ENCODE measurements at regions not wholly inside any gene's neighbourhood (a gene's known extent, or its start where the extent isn't known, plus 50 kb on each side); places are given as distances from the start of the nearest gene placed in this dataset.
"Not testable (repeated sequence)": the region's sequence is repeated elsewhere in the genome, so short reads cannot be mapped to it uniquely, and the experiment has no call there.

GRCh38 chr9:106731910-106732309, 131.1 kb upstream of the ZNF462 start:
- no peak for DNase-seq

GRCh38 chr9:106733828-106734380, 129.1 kb upstream of the ZNF462 start:
- no peak for DNase-seq

GRCh38 chr9:106737516-106737915, 125.5 kb upstream of the ZNF462 start:
- no peak for DNase-seq

GRCh38 chr9:106738109-106738508, 124.9 kb upstream of the ZNF462 start:
- no peak for DNase-seq

GRCh38 chr9:106745457-106745856, 117.5 kb upstream of the ZNF462 start:
- no peak for DNase-seq

- no peak for DNase-seq
Measured at GRCh38 chr9:106745876-106746275, 117.1 kb upstream of the ZNF462 start.

GRCh38 chr9:106751681-106752080, 111.3 kb upstream of the ZNF462 start:
- DNase-seq, result no peak

- no peak for DNase-seq
Measured at GRCh38 chr9:106752581-106752980, 110.4 kb upstream of the ZNF462 start.

GRCh38 chr9:106753155-106753671, 109.8 kb upstream of the ZNF462 start:
- no peak for DNase-seq

- DNase-seq, result no peak
Measured at GRCh38 chr9:106755736-106756135, 107.2 kb upstream of the ZNF462 start.

- no peak for DNase-seq
Measured at GRCh38 chr9:106757514-106757913, 105.5 kb upstream of the ZNF462 start.

- no peak for DNase-seq
Measured at GRCh38 chr9:106758911-106759310, 104.1 kb upstream of the ZNF462 start.

GRCh38 chr9:106761493-106761892, 101.5 kb upstream of the ZNF462 start:
- DNase-seq, result no peak

- no peak for DNase-seq
Measured at GRCh38 chr9:106766616-106767015, 96.3 kb upstream of the ZNF462 start.

- DNase-seq, result no peak
Measured at GRCh38 chr9:106769331-106769730, 93.6 kb upstream of the ZNF462 start.

- DNase-seq, result no peak
Measured at GRCh38 chr9:106771608-106772007, 91.4 kb upstream of the ZNF462 start.

- no peak for DNase-seq
Measured at GRCh38 chr9:106772523-106773290, 90.3 kb upstream of the ZNF462 start.

- DNase-seq, result no peak
Measured at GRCh38 chr9:106773750-106774149, 89.2 kb upstream of the ZNF462 start.

GRCh38 chr9:106775960-106776359, 87.0 kb upstream of the ZNF462 start:
- no peak for DNase-seq

- DNase-seq, result no peak
Measured at GRCh38 chr9:106779796-106780195, 83.2 kb upstream of the ZNF462 start.

- no peak for DNase-seq
Measured at GRCh38 chr9:106783121-106783520, 79.8 kb upstream of the ZNF462 start.

- no peak for DNase-seq
Measured at GRCh38 chr9:106784076-106784475, 78.9 kb upstream of the ZNF462 start.

GRCh38 chr9:106785200-106785599, 77.8 kb upstream of the ZNF462 start:
- DNase-seq, result no peak

- not testable (repeated sequence) for DNase-seq
Measured at GRCh38 chr9:106788021-106788420, 74.9 kb upstream of the ZNF462 start.

- DNase-seq, result no peak
Measured at GRCh38 chr9:106795031-106795430, 67.9 kb upstream of the ZNF462 start.

Data from CD4-positive, alpha-beta T cell treated with Interleukin-17A for 4 hours (primary cell).